PC-3 (cell line): ENCODE measurements at regions not wholly inside any gene's neighbourhood (a gene's known extent, or its start where the extent isn't known, plus 50 kb on each side); places are given as distances from the start of the nearest gene placed in this dataset.
A peak's percentile ranks its signal among the peaks of the same experiment; 100 is the strongest.
"Not testable (repeated sequence)": the region's sequence is repeated elsewhere in the genome, so short reads cannot be mapped to it uniquely, and the experiment has no call there.

Experiments
- ATAC-seq: fragments of 200-7000 bp; cut with Tn5 transposase; 2 replicates; pipeline ENCODE4 v1.9.1; 2020; ENCODE audit warnings: mild to moderate bottlenecking, moderate library complexity
- BruUV-seq: library from RNA; stranded (reverse); fragments of 400-500 nt; replicated peaks from 2 replicates; lab custom pipeline; 2021; lab: Mats Ljungman, UMichigan
- CTCF ChIA-PET: fragments of 300-600 bp; sonication (Branson Sonifier 250); formaldehyde crosslinking; loops from one replicate; lab custom pipeline; 2022; ENCODE audit warnings: antibody characterized with exemption; lab: Charles Lee
- POLR2A ChIA-PET: fragments of 300-600 bp; sonication (Branson Sonifier 250); formaldehyde crosslinking; loops from one replicate; lab custom pipeline; 2022; ENCODE audit warnings: antibody characterized with exemption; ENCODE audit not compliant: unreplicated experiment; lab: Charles Lee
- DNase-seq: peaks from one replicate; pipeline ENCODE4 v3.0.0-alpha.2; 2015
- H2AFZ ChIP-seq: fragments of 300-600 bp; sonication (generic); 2 replicates; pipeline ENCODE4 v1.6.0; 2016; ENCODE audit warnings: antibody characterized with exemption, low read length
- H3F3A ChIP-seq: fragments of 300-600 bp; sonication (generic); one replicate; pipeline ENCODE4 v1.6.0; 2017; ENCODE audit warnings: antibody characterized with exemption, low read length, control low read depth, mild to moderate bottlenecking; ENCODE audit not compliant: unreplicated experiment
- H3K27ac ChIP-seq: fragments of 300-600 bp; sonication (generic); 2 replicates; pipeline ENCODE4 v1.5.1; 2016; ENCODE audit warnings: mild to moderate bottlenecking, low read length
- H3K27me3 ChIP-seq: fragments of 300-600 bp; sonication (generic); 2 replicates; pipeline ENCODE4 v1.6.1; 2016; ENCODE audit warnings: low read length, mixed read lengths
- H3K36me3 ChIP-seq: fragments of 300-600 bp; sonication (generic); 2 replicates; pipeline ENCODE4 v1.6.1; 2016; ENCODE audit warnings: low read depth, mixed run types, low read length, mixed read lengths
- H3K4me1 ChIP-seq: fragments of 300-600 bp; sonication (generic); 2 replicates; pipeline ENCODE4 v1.5.1; 2016; ENCODE audit warnings: low read length; ENCODE audit not compliant: insufficient read depth
- H3K4me2 ChIP-seq: fragments of 300-600 bp; sonication (generic); 2 replicates; pipeline ENCODE4 v1.6.0; 2016; ENCODE audit warnings: low read length
- H3K4me3 ChIP-seq: fragments of 300-600 bp; sonication (generic); 2 replicates; pipeline ENCODE4 v1.5.1; 2016; ENCODE audit warnings: mild to moderate bottlenecking, low read length, mixed read lengths
- H3K79me2 ChIP-seq: fragments of 300-600 bp; sonication (generic); 2 replicates; pipeline ENCODE4 v1.6.1; 2017; ENCODE audit warnings: low read length, mixed read lengths
- H3K9ac ChIP-seq: fragments of 300-600 bp; sonication (generic); 2 replicates; pipeline ENCODE4 v1.6.0; 2016; ENCODE audit warnings: mild to moderate bottlenecking, low read length
- H3K9me2 ChIP-seq: fragments of 300-600 bp; sonication (generic); replicated peaks from 2 replicates; pipeline ENCODE4 v1.6.1; 2016; ENCODE audit warnings: mixed run types, low read length, mixed read lengths
- H3K9me3 ChIP-seq: fragments of 300-600 bp; sonication (generic); 2 replicates; pipeline ENCODE4 v1.6.1; 2016; ENCODE audit warnings: low read length, mixed read lengths
- H4K20me1 ChIP-seq: fragments of 300-600 bp; sonication (generic); 2 replicates; pipeline ENCODE4 v1.6.1; 2016; ENCODE audit warnings: low read length, mixed read lengths
- CTCF ChIP-seq: fragments of 300-600 bp; sonication (generic); conservative IDR thresholded peaks from 2 replicates; pipeline ENCODE4 v1.5.1; 2017; ENCODE audit warnings: antibody characterized with exemption, low read depth, mild to moderate bottlenecking, low read length
- EZH2 ChIP-seq: fragments of 300-600 bp; sonication (generic); IDR thresholded peaks from one replicate; pipeline ENCODE4 v1.6.1; 2017; ENCODE audit warnings: antibody characterized with exemption, mild to moderate bottlenecking, low read length; ENCODE audit not compliant: unreplicated experiment
- EZH2phosphoT487 ChIP-seq: fragments of 300-600 bp; sonication (generic); IDR thresholded peaks from 2 replicates; pipeline ENCODE4 v1.6.1; 2018; ENCODE audit warnings: mild to moderate bottlenecking, antibody characterized with exemption, low read length, borderline replicate concordance
- intact Hi-C: fragments of 100-400 bp; cut with micrococcal nuclease; formaldehyde crosslinking; loops from 2 replicates; pipeline ENCODE4 v1.9.0; 2023

- peak; percentile 55 for ATAC-seq
- H3K9me2 ChIP-seq = no peaks in the 10 kb centered on the region
- POLR2A ChIA-PET = interaction anchor here (0.8 kb wide), 1 partner anchor 54 kb away, joined by 3 read pairs; no protein-coding TSS in a partner anchor
- CTCF ChIA-PET = interaction anchor here (0.6 to 2.3 kb wide), 5 partner anchors 11 to 70 kb away, joined by 3 to 21 read pairs (median 9); no protein-coding TSS in a partner anchor
- no peaks in the 10 kb centered on the region for H3K79me2 ChIP-seq
- no peaks in the 10 kb centered on the region for H3K9me3 ChIP-seq
- no peak overlapping the region for H2AFZ ChIP-seq
- peaks cover 24% of the 10 kb centered on the region for H3F3A ChIP-seq
- H3K4me3 ChIP-seq = no peak overlapping the region
- no peaks in the 10 kb centered on the region for H4K20me1 ChIP-seq
- H3K4me2 ChIP-seq = peak overlapping the region; percentile 41
- H3K4me1 ChIP-seq = peaks cover 83% of the 10 kb centered on the region
- no TSS peak for BruUV-seq
- no peak overlapping the region for H3K9ac ChIP-seq
- intact Hi-C loops = loop anchor here (1.0 to 5.0 kb wide), 5 partner anchors 8 to 51 kb away; no protein-coding TSS in a partner anchor
- H3K27me3 ChIP-seq = no peaks in the 10 kb centered on the region
- peak overlapping the region; percentile 91 for H3K27ac ChIP-seq
- DNase-seq = peak; percentile 93
- H3K36me3 ChIP-seq = no peaks in the 10 kb centered on the region
- TF ChIP-seq EZH2 (no peak), EZH2phosphoT487 (no peak), CTCF (no peak)
Measured at GRCh38 chr3:16071206-16071605, 103.3 kb upstream of the GALNT15 start.

GRCh38 chr3:16072420-16073110 lies 101.9 kb upstream of the GALNT15 start:
- Histone ChIP-seq H3K9ac (peak overlapping the region; percentile 40), H3K9me3 (no peaks in the 10 kb centered on the region), H3K36me3 (no peaks in the 10 kb centered on the region), H2AFZ (no peak overlapping the region), H4K20me1 (no peaks in the 10 kb centered on the region), H3K79me2 (no peaks in the 10 kb centered on the region), H3K4me3 (no peak overlapping the region), H3K4me1 (peaks cover 72% of the 10 kb centered on the region), H3K27me3 (no peaks in the 10 kb centered on the region), H3K9me2 (no peaks in the 10 kb centered on the region), H3K27ac (peak overlapping the region; percentile 91), H3F3A (peaks cover 19% of the 10 kb centered on the region), H3K4me2 (peak overlapping the region; percentile 55)
- no TSS peak for BruUV-seq
- CTCF ChIA-PET = interaction anchor here (0.6 to 2.3 kb wide), 4 partner anchors 12 to 106 kb away, joined by 3 to 21 read pairs (median 8); no protein-coding TSS in a partner anchor
- POLR2A ChIA-PET = no interaction called here
- TF ChIP-seq EZH2phosphoT487 (no peak), EZH2 (no peak), CTCF (no peak)
- peak; percentile 59 for ATAC-seq
- DNase-seq = peak; percentile 87
- intact Hi-C loops = loop anchor here (5.0 kb wide), 1 partner anchor 50 kb away; no protein-coding TSS in a partner anchor

- peaks cover 15% of the 10 kb centered on the region for H3F3A ChIP-seq
- peaks cover 66% of the 10 kb centered on the region for H3K4me1 ChIP-seq
- intact Hi-C loops = loop anchor here (5.0 kb wide), 1 partner anchor 49 kb away; no protein-coding TSS in a partner anchor
- ChIA-PET CTCF (interaction anchor here (1.1 to 2.3 kb wide), 2 partner anchors 68 to 105 kb away, joined by 4 to 13 read pairs; no protein-coding TSS in a partner anchor), POLR2A (interaction anchor here (0.5 kb wide), 1 partner anchor 1044 kb away, joined by 5 read pairs; no protein-coding TSS in a partner anchor)
- H3K4me3 ChIP-seq = no peak overlapping the region
- H3K27me3 ChIP-seq = no peaks in the 10 kb centered on the region
- peak overlapping the region; percentile 40 for H3K9ac ChIP-seq
- H3K9me2 ChIP-seq = no peaks in the 10 kb centered on the region
- H2AFZ ChIP-seq = no peak overlapping the region
- H3K9me3 ChIP-seq = no peaks in the 10 kb centered on the region
- H3K79me2 ChIP-seq = no peaks in the 10 kb centered on the region
- peak overlapping the region; percentile 91 for H3K27ac ChIP-seq
- BruUV-seq = no TSS peak
- H3K4me2 ChIP-seq = peak overlapping the region; percentile 55
- no peaks in the 10 kb centered on the region for H3K36me3 ChIP-seq
- TF ChIP-seq EZH2 = no peak
- no peak for TF ChIP-seq CTCF
- no peak for TF ChIP-seq EZH2phosphoT487
- ATAC-seq (no peak), DNase-seq (peak; percentile 37)
- no peaks in the 10 kb centered on the region for H4K20me1 ChIP-seq
Measured at GRCh38 chr3:16073203-16073602, 101.3 kb upstream of the GALNT15 start.

- 0 out of 2 replicates have a peak overlapping the region, but pooled peaks have one; percentile 55 for H3K4me2 ChIP-seq
- peaks cover 61% of the 10 kb centered on the region for H3K4me1 ChIP-seq
- intact Hi-C loops = loop anchor here (5.0 kb wide), 1 partner anchor 48 kb away; no protein-coding TSS in a partner anchor
- H3K9me2 ChIP-seq, H3K79me2 ChIP-seq, BruUV-seq, H3K27me3 ChIP-seq, CTCF ChIA-PET, H3K9ac ChIP-seq, H3F3A ChIP-seq, POLR2A ChIA-PET, H3K9me3 ChIP-seq, H3K4me3 ChIP-seq, H4K20me1 ChIP-seq, H2AFZ ChIP-seq, H3K36me3 ChIP-seq: not testable (repeated sequence)
- ATAC-seq (peak; percentile 6; the same call in 1 of the 2 replicates), DNase-seq (peak; percentile 76)
- peak overlapping the region; percentile 91 for H3K27ac ChIP-seq
Measured at GRCh38 chr3:16073990-16074671, 100.3 kb upstream of the GALNT15 start.
